COLO668 (cell line): ENCODE measurements at regions not wholly inside any gene's neighbourhood (a gene's known extent, or its start where the extent isn't known, plus 50 kb on each side); places are given as distances from the start of the nearest gene placed in this dataset.
A peak's percentile ranks its signal among the peaks of the same experiment; 100 is the strongest.
"Not testable (repeated sequence)": the region's sequence is repeated elsewhere in the genome, so short reads cannot be mapped to it uniquely, and the experiment has no call there.

Source experiments
- DNase-seq: peaks from one replicate; lab custom pipeline; 2025; ENCODE audit not compliant: unreplicated experiment; lab: John Stamatoyannopoulos, UW

GRCh38 chr1:83406693-83407371 is 592.1 kb downstream of the TTLL7 start:
- not testable (repeated sequence) for DNase-seq

- not testable (repeated sequence) for DNase-seq
Observed at GRCh38 chr1:83405789-83406188, 593.1 kb downstream of the TTLL7 start.

GRCh38 chr1:83403500-83403899 is 595.4 kb downstream of the TTLL7 start:
- DNase-seq = not testable (repeated sequence)

- peak; percentile 83 for DNase-seq
Observed at GRCh38 chr1:83401146-83401545, 597.8 kb downstream of the TTLL7 start.

- DNase-seq = not testable (repeated sequence)
Observed at GRCh38 chr1:83400173-83400572, 598.8 kb downstream of the TTLL7 start.

- not testable (repeated sequence) for DNase-seq
Observed at GRCh38 chr1:83398125-83398524, 600.8 kb downstream of the TTLL7 start.

- DNase-seq = not testable (repeated sequence)
Observed at GRCh38 chr1:83395130-83395529, 603.8 kb downstream of the TTLL7 start.

GRCh38 chr1:83386946-83387345 is 612.0 kb downstream of the TTLL7 start:
- not testable (repeated sequence) for DNase-seq

GRCh38 chr1:83383107-83383506 is 615.8 kb downstream of the TTLL7 start:
- DNase-seq = not testable (repeated sequence)

- DNase-seq = not testable (repeated sequence)
Observed at GRCh38 chr1:83373018-83373417, 625.9 kb downstream of the TTLL7 start.

- DNase-seq = not testable (repeated sequence)
Observed at GRCh38 chr1:83369853-83370252, 629.1 kb downstream of the TTLL7 start.

GRCh38 chr1:83365320-83365719 is 633.6 kb downstream of the TTLL7 start:
- not testable (repeated sequence) for DNase-seq

- not testable (repeated sequence) for DNase-seq
Observed at GRCh38 chr1:83345375-83345774, 653.6 kb downstream of the TTLL7 start.

GRCh38 chr1:83343767-83344166 is 655.2 kb downstream of the TTLL7 start:
- not testable (repeated sequence) for DNase-seq

- not testable (repeated sequence) for DNase-seq
Observed at GRCh38 chr1:83342995-83343394, 655.9 kb downstream of the TTLL7 start.

GRCh38 chr1:83332308-83332707 is 666.6 kb downstream of the TTLL7 start:
- DNase-seq = not testable (repeated sequence)

- DNase-seq = no peak
Observed at GRCh38 chr1:83318366-83318765, 680.6 kb downstream of the TTLL7 start.

- not testable (repeated sequence) for DNase-seq
Observed at GRCh38 chr1:83315446-83315845, 683.5 kb downstream of the TTLL7 start.

- DNase-seq = not testable (repeated sequence)
Observed at GRCh38 chr1:83310161-83310560, 688.8 kb downstream of the TTLL7 start.

GRCh38 chr1:83309035-83309434 is 689.9 kb downstream of the TTLL7 start:
- not testable (repeated sequence) for DNase-seq

- DNase-seq = not testable (repeated sequence)
Observed at GRCh38 chr1:83306811-83307210, 692.1 kb downstream of the TTLL7 start.

- not testable (repeated sequence) for DNase-seq
Observed at GRCh38 chr1:83295594-83295993, 703.3 kb downstream of the TTLL7 start.

- DNase-seq = not testable (repeated sequence)
Observed at GRCh38 chr1:83287391-83287790, 711.5 kb downstream of the TTLL7 start.
